Neural crest cell (in vitro differentiated cells): ENCODE measurements at regions not wholly inside any gene's neighbourhood (a gene's known extent, or its start where the extent isn't known, plus 50 kb on each side); places are given as distances from the start of the nearest gene placed in this dataset.

ENCODE experiments used
- DNase-seq: peaks from one replicate; pipeline ENCODE4 v3.0.0; 2021; ENCODE audit warnings: low read depth, mixed read lengths, low spot score
- H3K27ac Mint-ChIP-seq: one replicate; pipeline ENCODE4 v1.8.0; 2021; ENCODE audit warnings: mild to moderate bottlenecking, mixed read lengths; ENCODE audit not compliant: unreplicated experiment
- H3K27me3 Mint-ChIP-seq: 2 replicates; pipeline ENCODE4 v1.8.0; 2021; ENCODE audit warnings: low read depth, mild to moderate bottlenecking, mixed read lengths
- H3K36me3 Mint-ChIP-seq: 2 replicates; pipeline ENCODE4 v1.8.0; 2021; ENCODE audit warnings: low read depth, mild to moderate bottlenecking, mixed read lengths
- H3K4me1 Mint-ChIP-seq: 2 replicates; pipeline ENCODE4 v1.8.0; 2021; ENCODE audit warnings: mixed read lengths
- H3K4me3 Mint-ChIP-seq: one replicate; pipeline ENCODE4 v1.8.0; 2021; ENCODE audit warnings: mild to moderate bottlenecking, mixed read lengths
- H3K9me3 Mint-ChIP-seq: 2 replicates; pipeline ENCODE4 v1.8.0; 2021; ENCODE audit warnings: mixed read lengths
- TF ChIP-seq, protein P1 (sequence below): fragments of 200-600 bp; sonication (generic); conservative IDR thresholded peaks from 2 replicates; pipeline ENCODE4 v1.5.0; 2021; ENCODE audit warnings: antibody characterized with exemption, mild to moderate bottlenecking

DNA sequence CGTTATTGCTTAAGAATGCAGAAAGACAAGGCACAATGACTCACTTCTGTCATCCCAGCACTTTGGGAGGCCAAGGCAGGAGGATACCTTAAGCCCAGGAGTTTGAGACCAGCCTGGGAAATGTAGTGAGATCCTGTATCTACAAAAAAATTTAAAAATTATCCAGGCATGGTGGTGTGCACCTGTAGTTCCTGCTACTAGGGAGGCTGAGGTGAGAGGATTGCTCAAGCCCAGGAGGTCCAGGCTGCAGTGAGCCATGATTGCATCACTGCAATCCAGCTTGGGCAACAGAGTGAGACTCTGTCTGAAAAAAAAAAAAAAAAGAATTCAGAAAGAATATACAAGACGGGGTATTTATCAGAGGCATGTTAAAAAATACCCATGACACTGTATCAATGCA is 182.0 kb upstream of the SPOPL start:
- Mint-ChIP-seq H3K27ac (no peak overlapping the region), H3K36me3 (peaks cover 3% of the 10 kb centered on the region), H3K4me3 (no peak overlapping the region), H3K4me1 (no peaks in the 10 kb centered on the region), H3K27me3 (no peaks in the 10 kb centered on the region), H3K9me3 (no peaks in the 10 kb centered on the region)
- no peak for DNase-seq
- TF ChIP-seq, protein P1, sequence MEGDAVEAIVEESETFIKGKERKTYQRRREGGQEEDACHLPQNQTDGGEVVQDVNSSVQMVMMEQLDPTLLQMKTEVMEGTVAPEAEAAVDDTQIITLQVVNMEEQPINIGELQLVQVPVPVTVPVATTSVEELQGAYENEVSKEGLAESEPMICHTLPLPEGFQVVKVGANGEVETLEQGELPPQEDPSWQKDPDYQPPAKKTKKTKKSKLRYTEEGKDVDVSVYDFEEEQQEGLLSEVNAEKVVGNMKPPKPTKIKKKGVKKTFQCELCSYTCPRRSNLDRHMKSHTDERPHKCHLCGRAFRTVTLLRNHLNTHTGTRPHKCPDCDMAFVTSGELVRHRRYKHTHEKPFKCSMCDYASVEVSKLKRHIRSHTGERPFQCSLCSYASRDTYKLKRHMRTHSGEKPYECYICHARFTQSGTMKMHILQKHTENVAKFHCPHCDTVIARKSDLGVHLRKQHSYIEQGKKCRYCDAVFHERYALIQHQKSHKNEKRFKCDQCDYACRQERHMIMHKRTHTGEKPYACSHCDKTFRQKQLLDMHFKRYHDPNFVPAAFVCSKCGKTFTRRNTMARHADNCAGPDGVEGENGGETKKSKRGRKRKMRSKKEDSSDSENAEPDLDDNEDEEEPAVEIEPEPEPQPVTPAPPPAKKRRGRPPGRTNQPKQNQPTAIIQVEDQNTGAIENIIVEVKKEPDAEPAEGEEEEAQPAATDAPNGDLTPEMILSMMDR = no peak

GRCh38 chr2:138321458-138321857 is 180.1 kb upstream of the SPOPL start:
- no peak for DNase-seq
- no peaks in the 10 kb centered on the region for H3K36me3 Mint-ChIP-seq
- TF ChIP-seq, protein P1 = no peak
- H3K27ac Mint-ChIP-seq = no peak overlapping the region
- no peaks in the 10 kb centered on the region for H3K9me3 Mint-ChIP-seq
- H3K27me3 Mint-ChIP-seq = no peaks in the 10 kb centered on the region
- H3K4me1 Mint-ChIP-seq = no peaks in the 10 kb centered on the region
- H3K4me3 Mint-ChIP-seq = no peak overlapping the region

DNA sequence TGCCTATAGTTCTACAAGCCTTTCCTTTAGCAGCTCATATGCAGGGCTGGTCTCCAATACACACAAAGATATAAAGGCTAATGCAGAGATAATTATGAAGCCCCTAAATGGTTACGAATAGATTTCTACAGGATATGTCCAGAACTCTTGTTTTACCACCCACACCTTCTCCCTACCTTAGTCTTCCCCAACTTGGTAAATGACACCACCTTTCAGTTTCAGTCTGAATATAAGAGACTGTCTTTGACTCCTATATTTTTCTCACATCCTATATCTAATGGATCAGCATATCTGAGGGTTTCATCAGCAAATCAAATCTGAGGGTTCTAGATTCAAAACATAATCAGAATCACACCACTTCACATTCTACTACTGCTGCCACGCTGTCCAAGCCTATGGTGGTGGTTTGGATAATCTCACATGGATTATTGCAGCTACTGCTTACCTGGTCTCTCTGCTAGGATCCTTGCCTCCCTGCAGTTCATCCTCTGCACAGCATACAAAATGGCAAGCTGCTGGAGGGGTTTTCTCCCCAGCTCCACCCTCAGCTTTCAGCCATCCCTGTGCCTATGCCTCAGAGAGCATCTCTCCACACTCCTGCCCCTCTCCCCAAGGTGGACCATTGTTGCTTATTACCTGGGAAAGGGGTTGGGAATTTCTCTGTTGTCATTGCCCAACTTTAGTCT is 178.0 kb upstream of the SPOPL start:
- Mint-ChIP-seq H3K4me3 (no peak overlapping the region), H3K9me3 (no peaks in the 10 kb centered on the region), H3K36me3 (no peaks in the 10 kb centered on the region), H3K4me1 (peaks cover 3% of the 10 kb centered on the region), H3K27ac (no peak overlapping the region), H3K27me3 (no peaks in the 10 kb centered on the region)
- TF ChIP-seq, protein P1 = no peak
- DNase-seq = no peak

GRCh38 chr2:138324068-138324771 is 177.3 kb upstream of the SPOPL start:
- TF ChIP-seq, protein P1 = no peak
- no peak overlapping the region for H3K4me3 Mint-ChIP-seq
- no peaks in the 10 kb centered on the region for H3K27me3 Mint-ChIP-seq
- H3K36me3 Mint-ChIP-seq = no peaks in the 10 kb centered on the region
- H3K4me1 Mint-ChIP-seq = peaks cover 7% of the 10 kb centered on the region
- H3K27ac Mint-ChIP-seq = no peak overlapping the region
- H3K9me3 Mint-ChIP-seq = no peaks in the 10 kb centered on the region
- DNase-seq = no peak

GRCh38 chr2:138327967-138328366 is 173.6 kb upstream of the SPOPL start:
- H3K36me3 Mint-ChIP-seq = no peaks in the 10 kb centered on the region
- peaks cover 20% of the 10 kb centered on the region for H3K4me1 Mint-ChIP-seq
- H3K27me3 Mint-ChIP-seq = no peaks in the 10 kb centered on the region
- TF ChIP-seq, protein P1 = no peak
- no peak overlapping the region for H3K27ac Mint-ChIP-seq
- no peaks in the 10 kb centered on the region for H3K9me3 Mint-ChIP-seq
- DNase-seq = no peak
- no peak overlapping the region for H3K4me3 Mint-ChIP-seq
